H9 (cell line): ENCODE measurements at regions not wholly inside any gene's neighbourhood (a gene's known extent, or its start where the extent isn't known, plus 50 kb on each side); places are given as distances from the start of the nearest gene placed in this dataset.

ENCODE experiments used
- DNase-seq: peaks from one replicate; pipeline ENCODE4 v3.0.0-alpha.2; 2017
- H2AFZ ChIP-seq: one replicate; pipeline ENCODE4 v1.6.1; 2013; ENCODE audit warnings: mild to moderate bottlenecking, low read length, control low read depth, moderate library complexity
- H2AK5ac ChIP-seq: 2 replicates; pipeline ENCODE4 v1.6.1; 2013; ENCODE audit warnings: low read length, control low read depth, mixed read lengths; ENCODE audit not compliant: insufficient read length
- H2BK120ac ChIP-seq: one replicate; pipeline ENCODE4 v1.6.1; 2013; ENCODE audit warnings: low read depth, mild to moderate bottlenecking, low read length, control low read depth, inconsistent platforms; ENCODE audit not compliant: poor library complexity, severe bottlenecking
- H2BK12ac ChIP-seq: 2 replicates; pipeline ENCODE4 v1.6.1; 2013; ENCODE audit warnings: low read length, control low read depth, mixed read lengths, low read depth; ENCODE audit not compliant: insufficient read length
- H2BK15ac ChIP-seq: 2 replicates; pipeline ENCODE4 v1.6.1; 2013; ENCODE audit warnings: low read depth, low read length, control low read depth
- H2BK20ac ChIP-seq: one replicate; pipeline ENCODE4 v1.6.1; 2013; ENCODE audit warnings: low read depth, mild to moderate bottlenecking, low read length, control low read depth, inconsistent platforms; ENCODE audit not compliant: poor library complexity, severe bottlenecking
- H2BK5ac ChIP-seq: 2 replicates; pipeline ENCODE4 v1.6.1; 2013; ENCODE audit warnings: low read length, control low read depth, mixed read lengths; ENCODE audit not compliant: insufficient read length
- H3K14ac ChIP-seq: 2 replicates; pipeline ENCODE4 v1.6.1; 2013; ENCODE audit warnings: low read length, control low read depth; ENCODE audit not compliant: insufficient read depth
- H3K18ac ChIP-seq: 2 replicates; pipeline ENCODE4 v1.6.1; 2013; ENCODE audit warnings: low read depth, mild to moderate bottlenecking, mixed read lengths, low read length, control low read depth; ENCODE audit not compliant: insufficient read length
- H3K23ac ChIP-seq: 2 replicates; pipeline ENCODE4 v1.6.1; 2013; ENCODE audit warnings: low read length, control low read depth, mixed read lengths, low read depth; ENCODE audit not compliant: insufficient read length
- H3K23me2 ChIP-seq: 2 replicates; pipeline ENCODE4 v1.6.1; 2013; ENCODE audit warnings: low read depth, mild to moderate bottlenecking, mixed read lengths, low read length, control low read depth; ENCODE audit not compliant: insufficient read length, poor library complexity, severe bottlenecking
- H3K27ac ChIP-seq: 2 replicates; pipeline ENCODE4 v1.5.1; 2013; ENCODE audit warnings: low read length, control low read depth, mixed read lengths, low read depth; ENCODE audit not compliant: insufficient read length
- H3K27me3 ChIP-seq: 2 replicates; pipeline ENCODE4 v1.6.1; 2013; ENCODE audit warnings: low read length, control low read depth, inconsistent platforms; ENCODE audit not compliant: insufficient read depth
- H3K4ac ChIP-seq: 2 replicates; pipeline ENCODE4 v1.6.1; 2013; ENCODE audit warnings: low read depth, mild to moderate bottlenecking, control low read depth, inconsistent platforms, low read length, moderate library complexity
- H3K4me1 ChIP-seq: 2 replicates; pipeline ENCODE4 v1.6.1; 2013; ENCODE audit warnings: low read length, control low read depth, inconsistent platforms; ENCODE audit not compliant: insufficient read depth
- H3K4me2 ChIP-seq: 2 replicates; pipeline ENCODE4 v1.6.1; 2013; ENCODE audit warnings: low read length, control low read depth, mixed read lengths; ENCODE audit not compliant: insufficient read length, insufficient read depth
- H3K56ac ChIP-seq: 2 replicates; pipeline ENCODE4 v1.6.1; 2013; ENCODE audit warnings: low read depth, mild to moderate bottlenecking, mixed read lengths, low read length, control low read depth; ENCODE audit not compliant: insufficient read length
- H3K79me1 ChIP-seq: 2 replicates; pipeline ENCODE4 v1.6.1; 2013; ENCODE audit warnings: low read depth, mild to moderate bottlenecking, moderate library complexity, low read length, control low read depth, inconsistent platforms; ENCODE audit not compliant: insufficient read depth, poor library complexity, severe bottlenecking
- H3K79me2 ChIP-seq: 2 replicates; pipeline ENCODE4 v1.6.1; 2013; ENCODE audit warnings: low read length, control low read depth, inconsistent platforms; ENCODE audit not compliant: insufficient read depth
- H3K9ac ChIP-seq: 2 replicates; pipeline ENCODE4 v1.6.1; 2013; ENCODE audit warnings: low read length, control low read depth, mixed read lengths; ENCODE audit not compliant: insufficient read length; ENCODE audit errors: extremely low read depth
- H3K9me3 ChIP-seq: one replicate; pipeline ENCODE4 v1.6.1; 2013; ENCODE audit warnings: low read depth, low read length, inconsistent platforms; ENCODE audit not compliant: control insufficient read depth
- H3T11ph ChIP-seq: one replicate; pipeline ENCODE4 v1.6.1; 2013; ENCODE audit warnings: mild to moderate bottlenecking, low read length, control low read depth, inconsistent platforms
- H4K20me1 ChIP-seq: one replicate; pipeline ENCODE4 v1.6.1; 2013; ENCODE audit not compliant: control insufficient read depth, insufficient read length, insufficient read depth
- H4K5ac ChIP-seq: 2 replicates; pipeline ENCODE4 v1.6.1; 2013; ENCODE audit warnings: low read depth, mild to moderate bottlenecking, mixed read lengths, low read length, control low read depth; ENCODE audit not compliant: insufficient read length
- H4K8ac ChIP-seq: replicated peaks from 2 replicates; pipeline ENCODE4 v1.6.1; 2013; ENCODE audit warnings: low read length, control low read depth, mixed read lengths, low read depth; ENCODE audit not compliant: insufficient read length
- H4K91ac ChIP-seq: 2 replicates; pipeline ENCODE4 v1.6.1; 2013; ENCODE audit warnings: low read depth, mild to moderate bottlenecking, moderate library complexity, mixed read lengths, low read length, control low read depth; ENCODE audit not compliant: insufficient read length
- H3K27ac Mint-ChIP-seq, 3 experiments: 2 replicates in 2 of 3; 3 replicates in 1 of 3; pipeline ENCODE4 v1.8.0; 2020 to 2021; ENCODE audit warnings: mixed read lengths in 3 of 3, mild to moderate bottlenecking in 1 of 3, moderate library complexity in 1 of 3
- H3K27me3 Mint-ChIP-seq: 2 replicates; pipeline ENCODE4 v1.8.0; 2021; ENCODE audit warnings: low read depth, mild to moderate bottlenecking, moderate library complexity, mixed read lengths
- H3K36me3 Mint-ChIP-seq, 3 experiments: 2 replicates in 2 of 3; 3 replicates in 1 of 3; pipeline ENCODE4 v1.8.0; 2020 to 2021; ENCODE audit warnings: low read depth in 3 of 3, mixed read lengths in 3 of 3; ENCODE audit not compliant: insufficient read depth in 1 of 3
- H3K4me1 Mint-ChIP-seq, 2 experiments: 2 replicates each; pipeline ENCODE4 v1.8.0; 2020; ENCODE audit warnings: mixed read lengths in 2 of 2
- H3K4me3 Mint-ChIP-seq, 2 experiments: 2 replicates in 1 of 2; 3 replicates in 1 of 2; pipeline ENCODE4 v1.8.0; 2020 to 2021; ENCODE audit warnings: mild to moderate bottlenecking in 2 of 2, mixed read lengths in 2 of 2, moderate library complexity in 1 of 2
- H3K9me3 Mint-ChIP-seq, 2 experiments: 2 replicates in 1 of 2; 3 replicates in 1 of 2; pipeline ENCODE4 v1.8.0; 2020; ENCODE audit warnings: mild to moderate bottlenecking in 2 of 2, mixed read lengths in 2 of 2, moderate library complexity in 1 of 2
- CTCF ChIP-seq: fragments of 200-600 bp; sonication (generic); conservative IDR thresholded peaks from 3 replicates; pipeline ENCODE4 v1.8.0; 2021; ENCODE audit warnings: antibody characterized with exemption, mild to moderate bottlenecking
- WGBS: extraction: QIAGEN DNeasy Blood & Tissue Kit; methylation state at CpG from one replicate; pipeline ENCODE4 v1.1.7; 2013; ENCODE audit warnings: missing lambda C conversion rate, low lambda C conversion rate, mixed read lengths; ENCODE audit not compliant: insufficient read length; ENCODE audit errors: extremely low coverage; 5-methylcytosine and 5-hydroxymethylcytosine counted together

GRCh38 chr14:84482256-84483071 is 1047.5 kb upstream of the FLRT2 start:
- H3K27me3 ChIP-seq: no peaks in the 10 kb centered on the region
- H4K5ac ChIP-seq: no peak overlapping the region
- no peaks in the 10 kb centered on the region for H3K79me1 ChIP-seq
- WGBS: no CpG with 5 or more reads among the region's 5 CpGs
- no peaks in the 10 kb centered on the region for H3K9me3 ChIP-seq
- H2BK120ac ChIP-seq: no peak overlapping the region
- H3K27ac ChIP-seq: no peak overlapping the region
- Mint-ChIP-seq H3K27me3 (no peaks in the 10 kb centered on the region), H3K36me3 (no peaks in the 10 kb centered on the region), H3K27ac (no peak overlapping the region), H3K4me1 (peaks cover 10% of the 10 kb centered on the region in 2 experiments), H3K9me3 (no peaks in the 10 kb centered on the region), H3K4me3 (no peak overlapping the region)
- no peak overlapping the region for H2BK15ac ChIP-seq
- H4K91ac ChIP-seq: no peak overlapping the region
- TF ChIP-seq CTCF: no peak
- no peak overlapping the region for H3K56ac ChIP-seq
- no peaks in the 10 kb centered on the region for H3K23me2 ChIP-seq
- H3K4ac ChIP-seq: no peak overlapping the region
- no peak overlapping the region for H3T11ph ChIP-seq
- no peak overlapping the region for H2BK5ac ChIP-seq
- H2BK12ac ChIP-seq: no peak overlapping the region
- no peak overlapping the region for H3K18ac ChIP-seq
- no peak for DNase-seq
- no peak overlapping the region for H2AK5ac ChIP-seq
- peaks cover 3% of the 10 kb centered on the region; the same call in 1 of the 2 replicates for H3K4me1 ChIP-seq
- no peaks in the 10 kb centered on the region for H4K20me1 ChIP-seq
- no peak overlapping the region for H3K14ac ChIP-seq
- no peak overlapping the region for H2BK20ac ChIP-seq
- no peaks in the 10 kb centered on the region for H3K79me2 ChIP-seq
- H3K23ac ChIP-seq: no peak overlapping the region
- H3K9ac ChIP-seq: no peak overlapping the region
- H2AFZ ChIP-seq: no peak overlapping the region
- no peak overlapping the region for H3K4me2 ChIP-seq
- H4K8ac ChIP-seq: no peak overlapping the region
